ENCODE measurements at regions not wholly inside any gene's neighbourhood (a gene's known extent, or its start where the extent isn't known, plus 50 kb on each side); places are given as distances from the start of the nearest gene placed in this dataset.

GRCh38 chr6:141282263-141282662, 850.5 kb upstream of the GJE1 start:
- no peaks in the 10 kb centered on the region for H3K27me3 Mint-ChIP-seq
- ATAC-seq (replicated peaks), result no peak
- H3K36me3 Mint-ChIP-seq, result no peaks in the 10 kb centered on the region
- peaks cover 0 to 3% of the 10 kb centered on the region in 2 donors for H3K9me3 Mint-ChIP-seq
- no peak overlapping the region for H3K27ac Mint-ChIP-seq
- no peak overlapping the region for H3K4me3 Mint-ChIP-seq
- no peak for DNase-seq
- no peaks in the 10 kb centered on the region for H3K4me1 Mint-ChIP-seq

- Mint-ChIP-seq H3K4me1 (no peaks in the 10 kb centered on the region), H3K27ac (no peak overlapping the region), H3K4me3 (no peak overlapping the region), H3K27me3 (no peaks in the 10 kb centered on the region), H3K9me3 (no peaks in the 10 kb centered on the region), H3K36me3 (no peaks in the 10 kb centered on the region)
- DNase-seq, result no peak
- no peak for ATAC-seq (replicated peaks)
These were observed 863.0 kb upstream of the GJE1 start for GRCh38 chr6:141269684-141270083.

GRCh38 chr6:141267420-141267819, 865.3 kb upstream of the GJE1 start:
- Mint-ChIP-seq H3K36me3 (no peaks in the 10 kb centered on the region), H3K4me3 (no peak overlapping the region), H3K27me3 (no peaks in the 10 kb centered on the region), H3K9me3 (no peaks in the 10 kb centered on the region), H3K4me1 (no peaks in the 10 kb centered on the region), H3K27ac (no peak overlapping the region)
- no peak for DNase-seq
- no peak for ATAC-seq (replicated peaks)

GRCh38 chr6:141265756-141266623, 866.7 kb upstream of the GJE1 start:
- DNase-seq (no peak), ATAC-seq (replicated peaks) (no peak)
- Mint-ChIP-seq H3K4me1 (no peaks in the 10 kb centered on the region), H3K36me3 (no peaks in the 10 kb centered on the region), H3K27ac (no peak overlapping the region), H3K9me3 (no peaks in the 10 kb centered on the region), H3K27me3 (no peaks in the 10 kb centered on the region), H3K4me3 (no peak overlapping the region)

- no peak for DNase-seq
- H3K4me1 Mint-ChIP-seq, result no peaks in the 10 kb centered on the region
- no peak overlapping the region for H3K27ac Mint-ChIP-seq
- no peak for ATAC-seq (replicated peaks)
- H3K4me3 Mint-ChIP-seq, result no peak overlapping the region
- H3K27me3 Mint-ChIP-seq, result no peaks in the 10 kb centered on the region
- no peaks in the 10 kb centered on the region for H3K36me3 Mint-ChIP-seq
- H3K9me3 Mint-ChIP-seq, result no peaks in the 10 kb centered on the region
These were observed 868.6 kb upstream of the GJE1 start for GRCh38 chr6:141264101-141264500.

- H3K4me1 Mint-ChIP-seq, result no peaks in the 10 kb centered on the region
- H3K4me3 Mint-ChIP-seq, result no peak overlapping the region
- no peaks in the 10 kb centered on the region for H3K9me3 Mint-ChIP-seq
- ATAC-seq (replicated peaks), result peak in 1 of 2 donors; percentile 10
- H3K27ac Mint-ChIP-seq, result no peak overlapping the region
- H3K36me3 Mint-ChIP-seq, result no peaks in the 10 kb centered on the region
- H3K27me3 Mint-ChIP-seq, result no peaks in the 10 kb centered on the region
- no peak for DNase-seq
These were observed 871.1 kb upstream of the GJE1 start for GRCh38 chr6:141261672-141262060.

GRCh38 chr6:141261016-141261671, 871.6 kb upstream of the GJE1 start:
- Mint-ChIP-seq H3K27ac (no peak overlapping the region), H3K27me3 (no peaks in the 10 kb centered on the region), H3K4me1 (no peaks in the 10 kb centered on the region), H3K36me3 (no peaks in the 10 kb centered on the region), H3K4me3 (no peak overlapping the region), H3K9me3 (no peaks in the 10 kb centered on the region)
- ATAC-seq (replicated peaks), result peak in 1 of 2 donors; percentile 23
- no peak for DNase-seq

- Mint-ChIP-seq H3K27me3 (no peaks in the 10 kb centered on the region), H3K9me3 (no peaks in the 10 kb centered on the region), H3K36me3 (no peaks in the 10 kb centered on the region), H3K4me3 (no peak overlapping the region), H3K4me1 (no peaks in the 10 kb centered on the region), H3K27ac (no peak overlapping the region)
- ATAC-seq (replicated peaks) (no peak), DNase-seq (no peak)
These were observed 872.1 kb upstream of the GJE1 start for GRCh38 chr6:141260627-141261015.

- H3K9me3 Mint-ChIP-seq, result no peaks in the 10 kb centered on the region
- DNase-seq (no peak), ATAC-seq (replicated peaks) (no peak)
- no peaks in the 10 kb centered on the region for H3K36me3 Mint-ChIP-seq
- H3K4me1 Mint-ChIP-seq, result no peaks in the 10 kb centered on the region
- H3K27ac Mint-ChIP-seq, result no peak overlapping the region
- no peaks in the 10 kb centered on the region for H3K27me3 Mint-ChIP-seq
- no peak overlapping the region for H3K4me3 Mint-ChIP-seq
These were observed 872.9 kb upstream of the GJE1 start for GRCh38 chr6:141259807-141260206.

- Mint-ChIP-seq H3K4me3 (no peak overlapping the region), H3K27me3 (no peaks in the 10 kb centered on the region), H3K4me1 (no peaks in the 10 kb centered on the region), H3K9me3 (no peaks in the 10 kb centered on the region), H3K27ac (no peak overlapping the region), H3K36me3 (no peaks in the 10 kb centered on the region)
- ATAC-seq (replicated peaks) (no peak), DNase-seq (no peak)
These were observed 873.6 kb upstream of the GJE1 start for GRCh38 chr6:141259091-141259490.

- Mint-ChIP-seq H3K4me3 (no peak overlapping the region), H3K27ac (no peak overlapping the region), H3K36me3 (no peaks in the 10 kb centered on the region), H3K27me3 (no peaks in the 10 kb centered on the region), H3K9me3 (no peaks in the 10 kb centered on the region), H3K4me1 (no peaks in the 10 kb centered on the region)
- no peak for ATAC-seq (replicated peaks)
- DNase-seq, result no peak
These were observed 874.2 kb upstream of the GJE1 start for GRCh38 chr6:141258516-141258915.

- Mint-ChIP-seq H3K4me3 (no peak overlapping the region), H3K4me1 (no peaks in the 10 kb centered on the region), H3K27me3 (no peaks in the 10 kb centered on the region), H3K36me3 (no peaks in the 10 kb centered on the region), H3K27ac (no peak overlapping the region), H3K9me3 (no peaks in the 10 kb centered on the region)
- DNase-seq, result no peak
- ATAC-seq (replicated peaks), result no peak
These were observed 878.4 kb upstream of the GJE1 start for GRCh38 chr6:141254336-141254735.

- H3K36me3 Mint-ChIP-seq, result no peaks in the 10 kb centered on the region
- no peaks in the 10 kb centered on the region for H3K9me3 Mint-ChIP-seq
- no peak overlapping the region for H3K4me3 Mint-ChIP-seq
- ATAC-seq (replicated peaks) (no peak), DNase-seq (no peak)
- no peaks in the 10 kb centered on the region for H3K27me3 Mint-ChIP-seq
- H3K4me1 Mint-ChIP-seq, result no peaks in the 10 kb centered on the region
- H3K27ac Mint-ChIP-seq, result no peak overlapping the region
These were observed 879.7 kb upstream of the GJE1 start for GRCh38 chr6:141252828-141253608.

GRCh38 chr6:141251286-141251685, 881.4 kb upstream of the GJE1 start:
- Mint-ChIP-seq H3K36me3 (no peaks in the 10 kb centered on the region), H3K9me3 (no peaks in the 10 kb centered on the region), H3K27ac (no peak overlapping the region), H3K27me3 (no peaks in the 10 kb centered on the region), H3K4me3 (no peak overlapping the region), H3K4me1 (no peaks in the 10 kb centered on the region)
- no peak for DNase-seq
- ATAC-seq (replicated peaks), result no peak

All from stimulated activated naive B cell treated with anti-CD40 and anti-IgM and Interleukin-4, amounts not matched to agents 10 μg/mL and 1 μg/mL and 100 μg/mL, for 72 hours (primary cell).